Upper lobe of left lung (tissue), 6 donors: ENCODE measurements at regions not wholly inside any gene's neighbourhood (a gene's known extent, or its start where the extent isn't known, plus 50 kb on each side); places are given as distances from the start of the nearest gene placed in this dataset.

Source experiments
- ATAC-seq, 2 donors: fragments of 200-7000 bp; cut with Tn5 transposase; one replicate each; pipeline ENCODE4 v1.9.1; 2022; ENCODE audit warnings: mild to moderate bottlenecking in 2 of 2, moderate library complexity in 2 of 2; ENCODE audit not compliant: low FRiP score in 2 of 2
- DNase-seq, 2 donors: peaks; one replicate each; pipeline ENCODE4 v3.0.0-alpha.2; 2019 to 2020
- H3K27ac ChIP-seq, 4 donors: fragments of 200-600 bp; sonication (generic); one replicate each; pipeline ENCODE4 v1.5.1; 2016 to 2019
- H3K27me3 ChIP-seq, 4 donors: fragments of 200-600 bp; sonication (generic); one replicate each; pipeline ENCODE4 v1.5.1; 2017 to 2019
- H3K36me3 ChIP-seq, 4 donors: fragments of 200-600 bp; sonication (generic); one replicate each; pipeline ENCODE4 v1.5.1; 2016 to 2019
- H3K4me1 ChIP-seq, 4 donors: fragments of 200-600 bp; sonication (generic); one replicate each; pipeline ENCODE4 v1.5.1; 2018 to 2019
- H3K4me3 ChIP-seq, 4 donors: fragments of 200-600 bp; sonication (generic); one replicate each; pipeline ENCODE4 v1.5.1; 2017 to 2019; ENCODE audit warnings: mild to moderate bottlenecking in 2 of 4, moderate library complexity in 1 of 4
- H3K9me3 ChIP-seq, 4 donors: fragments of 200-600 bp; sonication (generic); one replicate each; pipeline ENCODE4 v1.5.1; 2018 to 2019
- EP300 ChIP-seq, 4 donors: sonication (generic); formaldehyde crosslinking; IDR thresholded peaks; one replicate each; pipeline ENCODE4 v1.5.1; 2017; ENCODE audit warnings: antibody characterized with exemption in 4 of 4, control low read depth in 2 of 4
- POLR2A ChIP-seq, 4 donors: fragments of 450-650 bp; IDR thresholded peaks; one replicate each; pipeline ENCODE4 v1.5.1; 2016 to 2017; ENCODE audit warnings: antibody characterized with exemption in 4 of 4, mild to moderate bottlenecking in 2 of 4
- POLR2AphosphoS5 ChIP-seq, 2 donors: sonication (generic); formaldehyde crosslinking; IDR thresholded peaks; one replicate each; pipeline ENCODE4 v1.5.1; 2017; ENCODE audit warnings: antibody characterized with exemption in 2 of 2
- WGBS, 2 donors: methylation state at CpG; one replicate each; pipeline ENCODE4 v1.1.5; 2017 to 2018; 5-methylcytosine and 5-hydroxymethylcytosine counted together
- TF ChIP-seq, protein P1 (sequence below), 6 experiments: fragments of 450-650 bp in 4 of 6; fragments of 200-600 bp in 2 of 6; sonication (generic) in 2 of 6; IDR thresholded peaks; one replicate each; pipeline ENCODE4 v1.5.1; 2016 to 2019; ENCODE audit warnings: antibody characterized with exemption in 6 of 6
- donor health status: DM: no; HTN: no; CAD: no; lungs with moderate emphysema.
- donor health status: DM: no; HTN: yes; CAD: no; lungs with severe emphysema.

DNA sequence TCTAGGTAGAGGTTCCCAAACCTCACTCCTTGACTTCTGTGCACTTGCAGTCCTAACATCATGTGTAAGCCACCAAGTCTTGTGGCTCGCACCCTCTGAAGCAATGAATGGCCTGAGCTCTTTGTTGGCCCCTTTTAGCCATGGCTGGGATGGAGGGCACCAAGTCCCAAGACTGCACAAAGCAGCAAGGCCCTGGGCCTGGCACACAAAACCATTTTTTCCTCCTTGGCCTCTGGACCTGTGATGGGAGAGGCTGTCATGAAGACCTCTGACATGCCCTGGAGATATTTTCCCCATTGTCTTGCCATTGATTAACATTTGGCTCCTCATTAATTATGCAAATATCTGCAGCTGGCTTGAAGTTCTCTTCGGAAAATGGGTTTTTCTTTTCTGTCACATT is 60.3 kb upstream of the MALRD1 start:
- Histone ChIP-seq H3K4me3 (no peak overlapping the region), H3K27me3 (no peaks in the 10 kb centered on the region)

More for the DNA sequence above, 60.3 kb upstream of the MALRD1 start:
- Histone ChIP-seq H3K4me1 (no peaks in the 10 kb centered on the region), H3K27ac (no peak overlapping the region), H3K9me3 (peaks cover 0 to 13% (median 3%) of the 10 kb centered on the region in 4 donors), H3K36me3 (no peaks in the 10 kb centered on the region)
- ATAC-seq: no peak
- WGBS, 2 donors: 82 to 85% methylated on average over 2 of the region's 2 CpGs
- TF ChIP-seq POLR2A (IDR thresholded peaks at IDR 0.05) (no peak), POLR2AphosphoS5 (IDR thresholded peaks at IDR 0.05) (no peak), EP300 (IDR thresholded peaks at IDR 0.05) (no peak)
- TF ChIP-seq, protein P1, sequence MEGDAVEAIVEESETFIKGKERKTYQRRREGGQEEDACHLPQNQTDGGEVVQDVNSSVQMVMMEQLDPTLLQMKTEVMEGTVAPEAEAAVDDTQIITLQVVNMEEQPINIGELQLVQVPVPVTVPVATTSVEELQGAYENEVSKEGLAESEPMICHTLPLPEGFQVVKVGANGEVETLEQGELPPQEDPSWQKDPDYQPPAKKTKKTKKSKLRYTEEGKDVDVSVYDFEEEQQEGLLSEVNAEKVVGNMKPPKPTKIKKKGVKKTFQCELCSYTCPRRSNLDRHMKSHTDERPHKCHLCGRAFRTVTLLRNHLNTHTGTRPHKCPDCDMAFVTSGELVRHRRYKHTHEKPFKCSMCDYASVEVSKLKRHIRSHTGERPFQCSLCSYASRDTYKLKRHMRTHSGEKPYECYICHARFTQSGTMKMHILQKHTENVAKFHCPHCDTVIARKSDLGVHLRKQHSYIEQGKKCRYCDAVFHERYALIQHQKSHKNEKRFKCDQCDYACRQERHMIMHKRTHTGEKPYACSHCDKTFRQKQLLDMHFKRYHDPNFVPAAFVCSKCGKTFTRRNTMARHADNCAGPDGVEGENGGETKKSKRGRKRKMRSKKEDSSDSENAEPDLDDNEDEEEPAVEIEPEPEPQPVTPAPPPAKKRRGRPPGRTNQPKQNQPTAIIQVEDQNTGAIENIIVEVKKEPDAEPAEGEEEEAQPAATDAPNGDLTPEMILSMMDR (IDR thresholded peaks at IDR 0.05): no peak
- no peak for DNase-seq
